Suppressor macrophage treated with lipopolysaccharide for 1 hour (primary cell): ENCODE measurements at regions not wholly inside any gene's neighbourhood (a gene's known extent, or its start where the extent isn't known, plus 50 kb on each side); places are given as distances from the start of the nearest gene placed in this dataset.
"Not testable (repeated sequence)": the region's sequence is repeated elsewhere in the genome, so short reads cannot be mapped to it uniquely, and the experiment has no call there.

Source experiments
- DNase-seq, 3 donors: peaks; one replicate each; pipeline ENCODE4 v3.0.0-alpha.2; 2020 to 2022

DNA sequence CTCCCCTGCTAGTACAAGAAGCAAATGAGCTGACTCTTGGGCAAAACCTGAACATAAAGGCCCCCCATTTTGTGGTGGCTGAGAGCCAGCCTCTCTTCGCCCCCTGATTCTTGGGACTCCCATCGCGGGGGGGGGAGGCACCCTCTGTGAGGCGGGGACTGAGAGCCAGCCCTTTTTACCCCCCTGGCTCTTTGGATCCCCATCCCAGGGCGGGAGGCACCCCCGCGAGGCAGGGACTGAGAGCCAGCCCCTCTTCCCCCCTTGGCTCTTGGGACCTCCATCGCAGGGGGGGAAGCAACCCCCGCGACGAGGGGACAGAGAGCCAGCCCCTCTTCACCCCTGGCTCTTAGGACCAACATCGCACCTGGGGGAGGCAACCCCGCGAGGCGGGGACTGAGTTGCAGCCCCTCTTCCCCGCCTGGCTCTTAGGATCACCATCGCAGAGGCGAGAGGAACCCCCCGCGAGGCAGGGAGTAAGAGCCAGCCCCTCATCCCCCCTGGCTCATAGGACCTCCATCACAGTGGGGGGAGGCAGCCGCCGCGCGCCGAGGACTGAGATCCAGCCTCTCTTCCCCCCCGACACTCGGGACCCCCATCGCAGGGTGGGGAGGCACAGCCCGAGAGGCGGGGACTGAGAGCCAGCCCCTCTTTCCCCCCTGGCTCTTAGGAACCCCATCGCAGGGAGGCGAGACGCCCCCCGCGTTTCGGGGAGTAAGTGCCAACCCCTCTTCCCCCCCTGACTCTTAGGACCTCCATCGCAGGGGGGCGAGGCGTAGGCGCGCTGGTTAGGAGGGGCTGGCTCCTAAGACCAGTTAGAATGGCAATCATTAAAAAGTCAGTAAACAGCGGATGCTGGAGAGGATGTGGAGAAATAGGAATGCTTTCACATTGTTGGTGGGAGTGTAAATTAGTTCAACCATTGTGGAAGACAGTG lies 2428.4 kb upstream of the PCDH20 start:
- no peak for DNase-seq

DNA sequence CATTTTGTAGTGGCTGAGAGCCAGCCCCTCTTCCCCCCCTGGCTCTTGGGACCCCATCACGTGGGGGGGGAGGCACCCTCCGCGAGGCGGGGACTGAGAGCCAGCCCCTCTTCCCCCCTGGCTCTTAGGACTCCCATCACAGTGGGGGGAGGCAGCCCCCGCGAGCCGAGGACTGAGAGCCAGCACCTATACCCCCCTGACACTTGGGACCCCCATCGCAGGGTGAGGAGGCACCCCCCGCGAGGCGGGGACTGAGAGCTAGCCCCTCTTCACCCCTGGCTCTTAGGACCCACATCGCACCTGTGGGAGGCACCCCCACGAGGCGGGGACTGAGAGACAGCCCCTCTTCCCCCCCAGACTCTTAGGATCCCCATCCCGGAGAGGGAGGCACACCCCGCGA lies 2426.5 kb upstream of the PCDH20 start:
- DNase-seq = no peak

DNA sequence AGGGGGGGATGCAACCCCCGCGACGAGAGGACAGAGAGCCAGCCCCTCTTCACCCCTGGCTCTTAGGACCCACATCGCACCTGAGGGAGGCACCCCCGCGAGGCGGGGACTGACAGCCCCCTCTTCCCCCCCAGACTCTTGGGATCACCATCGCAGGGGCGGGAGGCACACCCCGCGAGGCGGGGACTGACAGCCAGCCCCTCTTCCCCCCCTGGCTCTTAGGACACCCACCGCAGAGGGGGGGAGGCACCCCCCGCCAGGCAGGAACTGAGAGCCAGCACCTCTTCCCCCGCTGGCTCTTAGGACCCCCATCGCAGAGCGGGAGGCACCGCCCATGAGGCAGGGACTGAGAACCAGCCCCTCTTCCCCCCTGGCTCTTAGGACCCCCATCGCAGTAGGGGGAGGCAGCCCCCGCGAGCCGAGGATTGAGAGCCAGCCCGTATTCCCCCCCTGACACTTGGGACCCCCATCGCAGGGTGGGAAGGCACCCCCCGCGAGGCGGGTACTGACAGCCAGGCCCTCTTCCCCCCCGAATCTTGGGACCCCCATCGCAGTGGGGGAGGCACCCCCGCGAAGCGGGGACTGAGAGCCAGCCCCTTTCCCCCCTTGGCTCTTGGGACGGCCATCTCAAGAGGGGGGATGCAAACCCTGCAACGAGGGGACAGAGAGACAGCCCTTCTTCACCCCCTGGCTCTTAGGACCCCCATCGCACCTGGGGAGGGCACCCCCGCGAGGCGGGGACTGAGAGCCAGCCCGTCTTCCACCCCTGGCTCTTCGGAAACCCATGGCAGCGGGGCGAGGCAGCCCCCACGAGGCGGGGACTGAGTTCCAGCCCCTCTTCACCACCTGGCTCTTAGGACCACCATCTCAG lies 2425.1 kb upstream of the PCDH20 start:
- no peak for DNase-seq

DNA sequence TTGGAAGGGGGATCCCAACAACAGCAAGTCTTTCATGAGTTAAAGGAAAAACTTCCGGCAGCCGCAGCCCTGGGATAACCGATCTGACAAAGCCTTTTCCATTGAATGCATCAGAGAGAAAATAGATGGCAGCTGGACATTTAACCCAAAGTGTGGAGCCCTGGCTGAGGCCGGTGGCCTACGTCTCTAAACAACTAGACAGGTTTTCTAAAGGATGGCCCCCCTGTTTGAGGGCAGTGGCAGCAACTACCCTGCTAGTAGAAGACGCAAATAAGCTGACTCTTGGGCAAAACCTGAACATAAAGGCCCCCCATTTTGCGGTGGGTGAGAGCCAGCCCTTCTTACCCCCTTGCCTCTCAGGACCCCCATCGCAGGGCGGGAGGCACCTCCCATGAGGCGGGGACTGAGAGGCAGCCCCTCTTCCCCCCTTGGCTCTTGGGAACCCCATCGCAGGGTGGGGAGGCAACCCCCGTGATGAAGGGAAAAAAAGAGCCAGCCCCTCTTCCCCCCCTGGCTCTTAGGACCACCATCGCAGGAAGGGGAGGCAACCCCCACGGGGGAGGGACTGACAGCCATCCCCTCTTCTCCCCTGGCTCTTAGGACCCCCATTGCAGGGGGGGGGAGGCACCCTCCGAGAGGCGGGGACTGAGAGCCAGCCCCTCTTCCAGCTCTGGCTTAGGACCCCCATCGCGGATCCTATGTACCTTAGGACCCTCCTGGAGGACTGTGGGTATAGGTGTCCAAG lies 2422.9 kb upstream of the PCDH20 start:
- DNase-seq = no peak

DNA sequence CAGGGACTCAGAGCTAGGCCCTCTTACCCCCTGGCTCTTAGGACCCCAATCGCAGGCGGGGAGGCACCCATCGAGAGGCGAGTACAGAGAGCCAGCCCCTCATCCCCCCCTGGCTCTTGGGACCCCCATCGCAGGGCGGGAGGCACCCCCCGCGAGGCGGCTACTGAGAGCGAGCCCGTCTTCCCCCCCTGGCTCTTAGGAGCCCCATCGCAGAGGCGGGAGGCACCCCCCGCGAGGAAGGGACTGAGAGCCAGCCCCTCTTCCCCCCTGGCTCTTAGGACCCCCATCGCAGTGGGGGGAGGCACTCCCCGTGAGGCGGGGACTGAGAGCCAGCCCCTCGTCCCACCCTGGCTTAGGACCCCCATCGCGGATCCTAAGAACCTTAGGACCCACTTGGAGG lies 2422.1 kb upstream of the PCDH20 start:
- not testable (repeated sequence) for DNase-seq

DNA sequence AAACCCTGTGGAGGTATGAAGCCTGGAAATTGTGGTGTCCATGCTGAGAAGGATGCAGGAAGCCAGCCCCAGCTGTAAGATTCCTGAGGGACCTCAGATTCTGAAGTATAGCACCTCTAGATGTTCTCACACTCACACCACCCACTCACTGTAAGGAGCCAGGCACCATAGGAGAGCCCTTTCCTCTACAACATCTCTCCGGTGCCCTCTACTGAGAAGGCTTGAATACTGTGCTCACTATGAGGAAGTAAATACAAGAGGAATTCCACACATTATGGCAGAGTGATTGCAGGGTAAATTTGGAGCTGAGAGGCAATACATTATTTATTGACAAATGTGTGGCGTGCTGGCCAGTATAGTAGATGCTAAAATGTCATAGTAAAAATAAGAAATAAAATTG lies 2414.0 kb upstream of the PCDH20 start:
- not testable (repeated sequence) for DNase-seq

DNA sequence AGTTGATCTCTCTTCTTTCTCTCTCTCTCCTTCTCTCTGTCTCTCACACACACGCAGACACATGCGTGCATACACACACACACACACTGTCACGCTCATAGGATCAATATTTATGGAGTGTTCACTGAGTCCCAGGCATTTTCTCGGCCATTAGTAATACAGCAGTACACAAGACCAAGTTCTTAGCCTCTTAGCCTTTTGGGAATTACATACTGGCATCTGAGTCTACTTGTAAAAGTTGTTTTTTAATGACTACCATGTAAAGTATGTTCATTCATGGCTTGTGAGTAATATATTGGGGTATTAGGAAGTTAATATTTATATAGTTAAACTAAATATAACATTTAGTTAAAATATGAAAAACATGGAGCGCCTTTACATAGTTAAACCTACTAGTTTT lies 2406.1 kb upstream of the PCDH20 start:
- not testable (repeated sequence) for DNase-seq

DNA sequence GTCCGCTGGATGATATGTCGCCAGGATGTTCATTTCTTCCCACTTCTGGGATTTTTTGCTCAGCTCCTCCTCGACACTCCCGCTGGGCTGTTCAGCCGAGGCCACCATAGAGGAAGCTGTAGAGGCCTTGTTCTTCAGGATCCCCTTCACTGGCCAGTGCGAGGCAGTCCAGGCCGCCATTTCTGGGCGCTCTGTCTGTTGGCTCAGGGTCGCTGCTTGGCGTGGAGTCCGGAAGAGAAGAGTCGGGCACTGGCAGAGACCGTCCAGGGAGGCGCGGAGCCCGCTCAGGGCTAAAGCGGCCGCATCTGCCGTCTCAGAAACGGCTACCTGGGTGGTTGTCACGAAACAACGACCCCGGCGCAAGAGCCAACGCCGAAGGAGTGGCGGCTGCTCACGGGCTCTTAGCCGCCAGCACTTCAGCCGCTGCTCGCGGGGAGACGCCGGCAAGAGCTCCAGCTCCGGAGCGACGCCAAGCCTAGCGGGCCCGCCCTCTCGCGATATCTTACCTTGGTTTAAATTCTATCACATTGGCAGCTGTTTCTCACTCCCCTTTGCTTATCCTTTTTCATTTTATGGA lies 2395.9 kb upstream of the PCDH20 start:
- DNase-seq = not testable (repeated sequence)

DNA sequence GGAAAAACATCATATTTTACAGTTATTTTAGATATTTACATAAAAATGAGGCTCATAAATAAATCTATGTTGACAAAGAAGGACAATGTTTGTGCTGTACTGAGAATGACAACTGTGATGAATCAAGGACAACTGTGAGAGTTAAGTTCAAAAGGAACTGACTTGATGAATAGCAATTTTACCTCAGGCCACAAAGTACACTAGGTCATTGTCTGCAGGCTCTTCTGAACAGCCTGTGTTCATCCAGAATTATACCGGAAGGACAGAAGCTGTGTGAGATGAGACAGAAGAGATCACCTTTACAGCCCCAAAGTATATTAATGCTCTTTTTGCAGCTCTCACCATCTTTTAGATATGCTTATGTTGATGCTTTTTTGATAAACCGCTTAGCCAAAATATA lies 2375.5 kb upstream of the PCDH20 start:
- not testable (repeated sequence) for DNase-seq

DNA sequence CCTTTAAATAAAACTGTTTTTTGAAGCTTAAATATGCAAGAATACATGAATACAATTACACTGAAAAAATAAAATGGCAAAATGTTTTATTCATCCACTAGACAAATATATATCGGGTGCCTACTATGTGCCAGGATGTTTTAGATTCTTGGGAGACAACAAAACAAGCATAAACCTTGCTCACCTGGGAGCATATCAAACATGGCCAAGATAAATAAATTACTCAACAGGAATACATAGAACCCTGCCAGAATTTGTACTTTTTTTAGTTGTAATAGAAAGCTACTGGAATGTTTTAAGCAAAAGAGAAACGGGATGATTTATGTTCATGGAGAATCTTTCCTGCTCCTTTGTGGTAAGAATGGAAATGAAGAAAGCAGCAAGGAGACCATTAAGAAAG lies 2358.5 kb upstream of the PCDH20 start:
- DNase-seq = no peak

DNA sequence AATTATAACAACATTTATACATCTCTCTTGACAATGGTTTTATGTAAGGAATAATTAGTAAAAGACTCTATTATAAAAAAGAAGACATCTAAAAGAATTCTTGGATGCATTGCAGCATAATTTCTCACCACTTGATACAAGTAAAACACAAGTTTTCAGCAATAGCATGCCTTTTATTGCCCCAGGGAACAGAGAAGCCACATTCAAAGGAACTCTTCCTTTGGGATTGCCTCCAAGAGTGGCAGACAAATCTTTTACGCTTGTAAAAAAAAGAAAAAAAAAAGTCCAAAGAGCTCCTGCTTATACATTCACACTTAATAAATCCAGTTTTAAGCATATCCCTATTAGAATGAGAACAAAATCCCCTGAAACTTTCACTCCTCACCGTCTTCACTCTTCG lies 2357.8 kb upstream of the PCDH20 start:
- DNase-seq = no peak

DNA sequence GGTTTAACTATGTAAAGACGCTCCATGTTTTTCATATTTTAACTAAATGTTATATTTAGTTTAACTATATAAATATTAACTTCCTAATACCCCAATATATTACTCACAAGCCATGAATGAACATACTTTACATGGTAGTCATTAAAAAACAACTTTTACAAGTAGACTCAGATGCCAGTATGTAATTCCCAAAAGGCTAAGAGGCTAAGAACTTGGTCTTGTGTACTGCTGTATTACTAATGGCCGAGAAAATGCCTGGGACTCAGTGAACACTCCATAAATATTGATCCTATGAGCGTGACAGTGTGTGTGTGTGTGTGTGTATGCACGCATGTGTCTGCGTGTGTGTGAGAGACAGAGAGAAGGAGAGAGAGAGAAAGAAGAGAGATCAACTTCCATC lies 2342.0 kb upstream of the PCDH20 start:
- DNase-seq = not testable (repeated sequence)

DNA sequence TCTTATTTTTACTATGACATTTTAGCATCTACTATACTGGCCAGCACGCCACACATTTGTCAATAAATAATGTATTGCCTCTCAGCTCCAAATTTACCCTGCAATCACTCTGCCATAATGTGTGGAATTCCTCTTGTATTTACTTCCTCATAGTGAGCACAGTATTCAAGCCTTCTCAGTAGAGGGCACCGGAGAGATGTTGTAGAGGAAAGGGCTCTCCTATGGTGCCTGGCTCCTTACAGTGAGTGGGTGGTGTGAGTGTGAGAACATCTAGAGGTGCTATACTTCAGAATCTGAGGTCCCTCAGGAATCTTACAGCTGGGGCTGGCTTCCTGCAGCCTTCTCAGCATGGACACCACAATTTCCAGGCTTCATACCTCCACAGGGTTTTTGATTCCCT lies 2334.2 kb upstream of the PCDH20 start:
- DNase-seq = not testable (repeated sequence)

DNA sequence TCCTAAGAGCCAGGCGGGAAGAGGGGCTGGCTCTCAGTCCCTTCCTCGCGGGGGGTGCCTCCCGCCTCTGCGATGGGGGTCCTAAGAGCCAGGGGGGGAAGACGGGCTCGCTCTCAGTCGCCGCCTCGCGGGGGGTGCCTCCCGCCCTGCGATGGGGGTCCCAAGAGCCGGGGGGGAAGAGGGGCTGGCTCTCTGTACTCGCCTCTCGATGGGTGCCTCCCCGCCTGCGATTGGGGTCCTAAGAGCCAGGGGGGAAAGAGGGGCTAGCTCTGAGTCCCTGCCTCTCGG lies 2326.1 kb upstream of the PCDH20 start:
- not testable (repeated sequence) for DNase-seq

DNA sequence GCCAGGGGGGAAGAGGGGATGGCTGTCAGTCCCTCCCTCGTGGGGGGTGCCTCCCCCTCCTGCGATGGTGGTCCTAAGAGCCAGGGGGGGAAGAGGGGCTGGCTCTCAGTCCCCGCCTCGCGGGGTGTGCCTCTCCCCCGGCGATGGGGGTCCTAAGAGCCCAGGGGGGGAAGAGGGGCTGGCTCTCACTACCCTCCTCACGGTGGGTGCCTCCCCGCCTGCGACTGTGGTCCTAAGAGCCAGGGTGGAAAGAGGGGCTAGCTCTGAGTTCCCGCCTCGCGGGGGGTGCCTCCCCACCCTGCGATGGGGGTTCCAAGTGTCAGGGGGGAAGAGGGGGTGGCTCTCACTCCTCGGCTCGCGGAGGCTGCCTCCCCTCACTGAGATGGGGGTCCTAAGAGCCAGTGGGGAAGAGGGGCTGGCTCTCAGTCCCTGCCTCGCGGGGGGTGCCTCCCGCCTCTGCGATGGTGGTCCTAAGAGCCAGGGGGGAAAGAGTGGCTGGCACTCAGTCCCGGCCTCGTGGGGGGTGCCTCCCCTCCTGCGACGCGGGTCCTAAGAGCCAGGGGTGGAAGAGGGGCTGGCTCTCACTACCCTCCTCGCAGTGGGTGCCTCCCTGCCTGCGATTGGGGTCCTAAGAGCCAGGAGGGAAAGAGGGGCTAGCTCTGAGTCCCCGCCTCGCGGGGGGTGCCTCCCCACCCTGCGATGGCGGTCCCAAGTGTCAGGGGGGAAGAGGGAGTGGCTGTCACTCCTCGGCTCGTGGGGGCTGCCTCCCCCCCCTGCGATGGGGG lies 2325.6 kb upstream of the PCDH20 start:
- DNase-seq = no peak

DNA sequence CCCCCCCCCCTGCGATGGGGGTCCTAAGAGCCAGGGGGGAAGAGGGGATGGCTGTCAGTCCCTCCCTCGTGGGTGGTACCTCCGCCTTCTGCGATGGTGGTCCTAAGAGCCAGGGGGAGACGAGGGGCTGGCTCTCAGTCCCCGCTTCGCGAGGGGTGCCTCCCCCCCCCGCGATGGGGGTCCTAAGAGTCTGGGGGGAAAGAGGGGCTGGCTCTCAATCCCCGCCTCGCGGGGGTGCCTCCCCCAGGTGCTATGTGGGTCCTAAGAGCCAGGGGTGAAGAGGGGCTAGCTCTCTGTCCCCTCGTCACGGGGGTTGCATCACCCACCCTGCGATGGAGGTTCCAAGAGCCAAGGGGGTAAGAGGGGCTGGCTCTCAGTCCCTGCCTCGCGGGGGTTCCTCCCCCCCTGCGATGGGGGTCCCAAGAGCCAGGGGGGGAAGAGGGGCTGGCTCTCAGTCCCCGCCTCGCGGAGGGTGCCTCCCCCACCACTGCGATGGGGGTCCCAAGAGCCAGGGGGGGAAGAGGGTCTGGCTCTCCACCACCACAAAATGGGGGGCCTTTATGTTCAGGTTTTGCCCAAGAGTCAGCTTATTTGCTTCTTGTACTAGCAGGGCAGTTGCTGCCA lies 2323.6 kb upstream of the PCDH20 start:
- DNase-seq = not testable (repeated sequence)

DNA sequence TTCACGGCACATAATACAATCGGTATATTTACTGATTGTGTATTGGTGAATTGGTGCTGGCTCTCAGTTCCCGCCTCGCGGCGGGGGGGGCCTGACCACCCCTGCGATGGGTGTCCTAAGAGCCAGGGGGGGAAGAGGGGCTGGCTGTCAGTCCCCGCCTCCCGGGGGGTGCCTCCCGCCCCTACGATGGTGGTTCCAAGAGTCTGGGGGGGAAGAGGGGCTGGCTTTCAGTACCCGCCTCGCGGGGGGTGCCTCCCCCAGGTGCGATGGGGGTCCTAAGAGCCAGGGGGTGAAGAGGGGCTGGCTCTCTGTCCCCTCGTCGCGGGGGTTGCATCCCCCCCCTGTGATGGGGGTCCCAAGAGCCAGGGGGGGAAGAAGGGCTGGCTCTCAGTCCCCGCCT lies 2321.8 kb upstream of the PCDH20 start:
- no peak for DNase-seq

DNA sequence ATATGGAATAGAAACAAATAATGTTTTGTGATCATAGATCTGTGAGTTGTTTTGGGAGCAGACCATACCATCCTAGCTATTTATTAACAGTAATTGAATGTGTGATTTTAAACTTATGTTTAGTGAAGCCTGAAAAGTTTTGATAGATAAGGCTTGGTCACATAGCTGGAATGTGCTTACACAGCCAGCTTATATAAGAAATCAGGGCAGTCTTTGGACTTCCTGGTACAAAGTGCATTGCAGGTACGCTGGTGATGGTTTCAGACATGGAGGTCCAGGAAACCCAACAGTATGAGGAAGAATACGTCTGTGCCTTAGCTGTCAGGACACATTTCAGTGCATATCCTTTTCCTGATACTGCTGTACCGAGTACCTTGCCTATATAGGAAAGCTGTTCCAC lies 2316.2 kb upstream of the PCDH20 start:
- no peak for DNase-seq

DNA sequence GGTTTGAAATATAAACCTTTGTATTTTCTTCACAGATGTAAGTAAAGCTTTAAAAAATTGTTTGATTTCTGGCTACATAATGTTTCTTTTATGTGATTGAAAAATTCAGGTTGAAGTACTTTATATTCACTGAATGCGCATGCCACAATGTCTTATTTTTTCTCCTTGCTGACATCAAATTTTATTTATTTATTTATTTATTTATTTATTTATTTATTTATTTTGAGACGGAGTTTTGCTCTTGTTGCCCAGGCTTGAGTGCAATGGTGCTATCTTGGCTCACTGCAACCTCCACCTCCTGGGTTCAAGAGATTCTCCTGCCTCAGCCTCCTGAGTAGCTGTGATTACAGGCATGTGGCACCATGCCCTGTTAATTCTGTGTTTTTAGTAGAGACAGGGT lies 2296.5 kb upstream of the PCDH20 start:
- not testable (repeated sequence) for DNase-seq

DNA sequence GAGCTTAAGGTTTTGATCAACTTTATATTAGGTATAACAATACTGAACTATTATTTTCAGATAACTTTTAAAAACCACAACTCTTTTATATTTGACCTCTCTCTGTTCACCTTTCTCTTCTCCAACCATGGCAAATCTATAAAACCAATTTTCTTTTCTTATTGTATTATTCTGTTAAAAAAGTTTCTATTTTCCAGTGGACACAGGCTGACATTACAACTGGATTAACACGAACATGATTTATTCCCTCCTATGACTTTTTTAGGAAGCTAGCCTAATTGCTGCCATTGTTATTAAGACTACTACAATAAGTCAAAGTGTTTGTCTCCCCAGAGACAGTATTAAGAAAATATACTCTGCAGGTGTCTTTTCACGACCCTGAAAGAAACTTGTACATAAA lies 2291.1 kb upstream of the PCDH20 start:
- no peak for DNase-seq

DNA sequence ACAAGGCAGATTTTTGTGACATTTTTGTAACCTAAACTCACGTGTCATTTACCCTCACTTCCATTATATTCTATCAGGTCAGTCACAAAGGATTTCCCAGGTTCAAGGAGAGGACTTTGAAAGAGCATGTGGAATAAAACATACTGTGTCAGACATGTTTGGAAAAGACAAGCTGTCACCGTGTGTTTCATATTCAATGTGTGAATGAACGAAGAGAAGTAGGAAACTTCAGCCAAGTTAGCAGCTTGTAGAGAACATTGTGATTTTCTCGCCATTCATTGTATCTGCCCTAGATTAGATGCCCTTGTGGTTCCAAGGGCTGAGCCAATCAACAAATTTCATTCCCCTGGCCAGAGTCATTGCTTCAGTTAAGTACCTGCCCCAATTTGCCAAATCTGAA lies 2288.9 kb upstream of the PCDH20 start:
- DNase-seq = no peak

DNA sequence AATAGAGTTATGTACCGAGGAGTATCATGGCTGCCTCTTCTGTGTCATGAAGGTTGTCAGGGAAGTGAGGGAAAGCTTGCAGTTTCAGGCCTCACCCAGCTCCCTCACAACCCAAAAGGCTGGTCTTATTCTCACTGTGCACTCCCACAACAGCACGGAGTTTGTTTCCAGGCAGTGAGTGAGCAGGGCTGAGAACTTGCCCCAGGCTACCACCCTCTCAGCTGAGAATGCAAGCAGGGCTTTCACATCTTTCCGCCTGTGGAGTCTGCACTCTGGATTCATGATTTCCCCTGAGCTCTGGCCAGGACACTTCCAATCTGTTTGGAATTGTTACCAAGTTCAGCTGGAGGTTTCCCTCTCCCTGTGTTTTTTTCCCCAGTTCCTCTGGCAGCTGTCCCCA lies 2284.7 kb upstream of the PCDH20 start:
- no peak for DNase-seq
